HCT116 (cell line): ENCODE measurements at regions not wholly inside any gene's neighbourhood (a gene's known extent, or its start where the extent isn't known, plus 50 kb on each side); places are given as distances from the start of the nearest gene placed in this dataset.

Experiments used
- ATAC-seq: fragments of 200-7000 bp; cut with Tn5 transposase; 2 replicates; pipeline ENCODE4 v1.9.1; 2020; ENCODE audit warnings: mild to moderate bottlenecking, moderate library complexity
- BruUV-seq: library from RNA; stranded (reverse); fragments of 400-500 nt; replicated peaks from 2 replicates; lab custom pipeline; 2021; lab: Mats Ljungman, UMichigan
- CTCF ChIA-PET: fragments of 300-600 bp; sonication (Branson Sonifier 250); formaldehyde crosslinking; loops from one replicate; lab custom pipeline; 2021; ENCODE audit warnings: antibody characterized with exemption; lab: Charles Lee
- POLR2A ChIA-PET: fragments of 300-600, 350-600 bp; sonication (Branson Sonifier 250); formaldehyde crosslinking; loops from one replicate; lab custom pipeline; 2021; ENCODE audit warnings: antibody characterized with exemption; lab: Charles Lee
- RAD21 ChIA-PET, 2 experiments: fragments of 300-600 bp; sonication (Branson Sonifier 250); formaldehyde crosslinking; loops; one replicate each; lab custom pipeline; 2023; ENCODE audit warnings: low total read pairs in 2 of 2; ENCODE audit not compliant: uncharacterized antibody in 2 of 2, unreplicated experiment in 2 of 2, low non-redundant PET in 1 of 2; lab: Charles Lee
- DNase-seq: peaks from one replicate; pipeline ENCODE4 v3.0.0-alpha.2; 2010; ENCODE audit warnings: low read depth, low spot score
- H2AFZ ChIP-seq: fragments of 200-600 bp; shearing (Covaris generic), sonication (generic); 2 replicates; pipeline ENCODE4 v1.6.1; 2017; ENCODE audit warnings: low read depth, mixed run types, mixed read lengths, antibody characterized with exemption, low read length; ENCODE audit not compliant: poor library complexity, severe bottlenecking
- H3K27ac ChIP-seq: 2 replicates; pipeline ENCODE4 v1.5.1; 2012; ENCODE audit warnings: low read depth, low read length
- H3K27me3 ChIP-seq: fragments of 200-600 bp; sonication (generic); 2 replicates; pipeline ENCODE4 v1.6.1; 2016; ENCODE audit warnings: mixed run types, low read length, mixed read lengths; ENCODE audit not compliant: insufficient read depth
- H3K36me3 ChIP-seq, 2 experiments: fragments of 200-500 bp in 1 of 2; fragments of 200-600 bp in 1 of 2; sonication (Bioruptor generic) in 1 of 2; sonication (generic) in 1 of 2; 2 replicates each; pipeline versions ENCODE4 v1.5.1 to v1.6.1; 2014 to 2016; ENCODE audit warnings: low read length in 2 of 2, inconsistent platforms in 1 of 2, mixed read lengths in 1 of 2, mixed run types in 1 of 2; ENCODE audit not compliant: insufficient read depth in 2 of 2, control insufficient read depth in 1 of 2
- H3K4me1 ChIP-seq, 2 experiments: fragments of 200-600 bp in 1 of 2; sonication (generic) in 1 of 2; 2 replicates each; pipeline versions ENCODE4 v1.5.1 to v1.6.1; 2012 to 2017; ENCODE audit warnings: low read length in 2 of 2, inconsistent platforms in 1 of 2, mild to moderate bottlenecking in 1 of 2, mixed read lengths in 1 of 2, mixed run types in 1 of 2, moderate library complexity in 1 of 2; ENCODE audit not compliant: insufficient read depth in 2 of 2, control insufficient read depth in 1 of 2
- H3K4me2 ChIP-seq: fragments of 200-600 bp; sonication (generic); 2 replicates; pipeline ENCODE4 v1.6.1; 2017; ENCODE audit warnings: mixed run types, low read length, mixed read lengths
- H3K4me3 ChIP-seq, 2 experiments: fragments of 200-600 bp in 1 of 2; sonication (generic) in 1 of 2; replicated peaks in 1 of 2; 2 replicates each; pipeline ENCODE4 v1.5.1; 2011 to 2016; ENCODE audit warnings: low read length in 2 of 2, control low read depth in 1 of 2, low read depth in 1 of 2, mild to moderate bottlenecking in 1 of 2, mixed read lengths in 1 of 2, mixed run types in 1 of 2
- H3K79me2 ChIP-seq: fragments of 200-600 bp; sonication (generic); 2 replicates; pipeline ENCODE4 v1.6.1; 2017; ENCODE audit warnings: mild to moderate bottlenecking, mixed run types, low read length, moderate library complexity, mixed read lengths; ENCODE audit not compliant: insufficient read depth
- H3K9ac ChIP-seq: fragments of 200-600 bp; sonication (generic); 2 replicates; pipeline ENCODE4 v1.6.1; 2016; ENCODE audit warnings: low read length, mixed read lengths
- H3K9me2 ChIP-seq: fragments of 200-600 bp; sonication (generic), shearing (Covaris generic); 2 replicates; pipeline ENCODE4 v1.6.1; 2017; ENCODE audit warnings: mixed run types, mild to moderate bottlenecking, moderate library complexity; ENCODE audit not compliant: insufficient read depth
- H3K9me3 ChIP-seq, 2 experiments: fragments of 200-500 bp in 1 of 2; fragments of 200-600 bp in 1 of 2; sonication (Bioruptor generic) in 1 of 2; sonication (generic) in 1 of 2; 2 replicates each; pipeline ENCODE4 v1.6.1; 2014 to 2017; ENCODE audit warnings: low read length in 2 of 2, mixed read lengths in 2 of 2, inconsistent platforms in 1 of 2, low read depth in 1 of 2, mild to moderate bottlenecking in 1 of 2, mixed run types in 1 of 2, moderate library complexity in 1 of 2; ENCODE audit not compliant: control insufficient read depth in 1 of 2, insufficient read depth in 1 of 2
- H4K20me1 ChIP-seq: fragments of 200-600 bp; sonication (generic), shearing (Covaris generic); 2 replicates; pipeline ENCODE4 v1.6.1; 2017; ENCODE audit warnings: mixed run types, mild to moderate bottlenecking, moderate library complexity; ENCODE audit not compliant: insufficient read depth
- ATF3 ChIP-seq: IDR thresholded peaks from 2 replicates; pipeline ENCODE4 v1.6.1; 2012
- CBX3 ChIP-seq: IDR thresholded peaks from 2 replicates; pipeline ENCODE4 v1.6.1; 2012; ENCODE audit warnings: low read depth
- FOSL1 ChIP-seq: IDR thresholded peaks from 2 replicates; pipeline ENCODE4 v1.6.1; 2012; ENCODE audit warnings: low read depth
- REST ChIP-seq: IDR thresholded peaks from 2 replicates; pipeline ENCODE4 v1.6.1; 2012; ENCODE audit warnings: low read depth
- SP1 ChIP-seq: IDR thresholded peaks from 2 replicates; pipeline ENCODE4 v1.6.1; 2012; ENCODE audit warnings: low read depth
- SRF ChIP-seq: IDR thresholded peaks from 2 replicates; pipeline ENCODE4 v1.6.1; 2012; ENCODE audit warnings: low read depth
- intact Hi-C: fragments of 100-400 bp; cut with micrococcal nuclease; formaldehyde crosslinking; loops from 2 replicates; pipeline ENCODE4 v1.10.0; 2022

- ChIA-PET POLR2A (no interaction called here), RAD21 (no interaction called here), CTCF (no interaction called here)
- intact Hi-C loops = no loop called here
- no peak overlapping the region for H3K4me2 ChIP-seq
- H3K4me1 ChIP-seq = no peaks in the 10 kb centered on the region
- no peaks in the 10 kb centered on the region for H3K9me3 ChIP-seq
- DNase-seq = no peak
- no peak overlapping the region for H3K27ac ChIP-seq
- H3K9me2 ChIP-seq = no peaks in the 10 kb centered on the region
- H3K9ac ChIP-seq = no peak overlapping the region
- H3K79me2 ChIP-seq = no peaks in the 10 kb centered on the region
- H4K20me1 ChIP-seq = no peaks in the 10 kb centered on the region
- no peak overlapping the region for H3K4me3 ChIP-seq
- TF ChIP-seq CBX3 (no peak), SP1 (no peak)
- H2AFZ ChIP-seq = no peak overlapping the region
- H3K36me3 ChIP-seq = no peaks in the 10 kb centered on the region
- H3K27me3 ChIP-seq = no peaks in the 10 kb centered on the region
- BruUV-seq = no TSS peak
- ATAC-seq = no peak
Observed at GRCh38 chr5:53389093-53389492, 91.3 kb upstream of the FST start.

- no peaks in the 10 kb centered on the region for H3K4me1 ChIP-seq
- no TSS peak for BruUV-seq
- H3K9me3 ChIP-seq = no peaks in the 10 kb centered on the region
- H3K36me3 ChIP-seq = no peaks in the 10 kb centered on the region
- intact Hi-C loops = no loop called here
- CTCF ChIA-PET = no interaction called here
- RAD21 ChIA-PET = no interaction called here
- H4K20me1 ChIP-seq = no peaks in the 10 kb centered on the region
- H2AFZ ChIP-seq = no peak overlapping the region
- ATAC-seq (no peak), DNase-seq (no peak)
- POLR2A ChIA-PET = no interaction called here
- H3K9ac ChIP-seq = no peak overlapping the region
- no peaks in the 10 kb centered on the region for H3K9me2 ChIP-seq
- no peaks in the 10 kb centered on the region for H3K79me2 ChIP-seq
- H3K4me3 ChIP-seq = no peak overlapping the region
- no peak overlapping the region for H3K27ac ChIP-seq
- no peaks in the 10 kb centered on the region for H3K27me3 ChIP-seq
- no peak overlapping the region for H3K4me2 ChIP-seq
- TF ChIP-seq FOSL1 (no peak), SRF (no peak), ATF3 (no peak), REST (no peak)
Observed at GRCh38 chr5:53392073-53392472, 88.4 kb upstream of the FST start.
